ENCODE measurements at regions not wholly inside any gene's neighbourhood (a gene's known extent, or its start where the extent isn't known, plus 50 kb on each side); places are given as distances from the start of the nearest gene placed in this dataset.
"Not testable (repeated sequence)": the region's sequence is repeated elsewhere in the genome, so short reads cannot be mapped to it uniquely, and the experiment has no call there.

- intact Hi-C loops (cut with DNase I), result no loop called here
- ATAC-seq (ENCODE audit: poor library complexity) (no peak), DNase-seq (no peak)
These were observed 128.6 kb downstream of the RGPD3 start for GRCh38 chr2:106339609-106340008.

DNA sequence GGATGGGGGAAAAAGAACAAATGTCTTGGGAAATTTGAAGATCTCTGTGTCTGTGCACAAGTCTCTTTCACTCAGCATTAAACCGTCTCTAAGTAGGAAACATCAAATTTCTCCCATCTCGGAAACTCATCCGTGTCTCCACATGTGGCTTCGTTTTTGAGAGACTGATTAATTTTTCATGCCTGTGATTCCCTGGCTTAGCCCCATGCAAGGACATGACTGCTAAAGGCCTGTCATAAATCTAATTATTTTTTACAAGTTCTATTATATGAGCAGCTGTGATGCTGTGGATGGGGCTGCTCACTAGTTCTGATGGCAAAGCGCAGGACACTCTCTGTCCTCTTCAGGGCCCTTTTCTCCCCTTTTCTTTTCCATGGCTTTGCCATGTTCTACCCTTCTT, 129.1 kb downstream of the RGPD3 start:
- intact Hi-C loops (cut with DNase I), result no loop called here
- ATAC-seq (ENCODE audit: poor library complexity) (no peak), DNase-seq (no peak)

GRCh38 chr2:106338043-106338442, 130.2 kb downstream of the RGPD3 start:
- intact Hi-C loops (cut with DNase I), result no loop called here
- DNase-seq, result no peak
- ATAC-seq (ENCODE audit: poor library complexity), result no peak

- DNase-seq, result no peak
- ATAC-seq (ENCODE audit: poor library complexity), result peak; percentile 41
- intact Hi-C loops (cut with DNase I), result no loop called here
These were observed 131.5 kb downstream of the RGPD3 start for GRCh38 chr2:106336737-106337136.

DNA sequence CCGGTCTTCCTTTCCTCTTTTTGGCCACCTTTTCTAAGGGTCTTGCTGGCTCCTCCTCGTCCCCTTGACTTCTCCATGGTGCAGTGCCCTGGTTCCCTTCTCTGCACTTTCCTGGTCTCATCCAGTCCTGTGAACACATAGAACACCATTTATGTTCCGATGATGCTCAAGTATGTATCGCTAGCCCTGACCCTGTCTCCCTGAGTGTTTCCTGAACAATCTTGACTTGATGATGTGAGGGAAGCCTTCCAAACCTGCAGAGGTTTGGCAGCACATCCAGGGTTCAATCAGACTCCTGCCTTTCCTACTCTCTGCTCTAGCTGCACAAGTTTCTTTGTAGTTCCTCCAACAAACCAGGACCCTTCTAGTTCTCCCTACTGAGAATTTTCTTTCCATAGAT, 132.1 kb downstream of the RGPD3 start:
- DNase-seq, result no peak
- peak; percentile 55 for ATAC-seq (ENCODE audit: poor library complexity)
- intact Hi-C loops (cut with DNase I), result no loop called here

DNA sequence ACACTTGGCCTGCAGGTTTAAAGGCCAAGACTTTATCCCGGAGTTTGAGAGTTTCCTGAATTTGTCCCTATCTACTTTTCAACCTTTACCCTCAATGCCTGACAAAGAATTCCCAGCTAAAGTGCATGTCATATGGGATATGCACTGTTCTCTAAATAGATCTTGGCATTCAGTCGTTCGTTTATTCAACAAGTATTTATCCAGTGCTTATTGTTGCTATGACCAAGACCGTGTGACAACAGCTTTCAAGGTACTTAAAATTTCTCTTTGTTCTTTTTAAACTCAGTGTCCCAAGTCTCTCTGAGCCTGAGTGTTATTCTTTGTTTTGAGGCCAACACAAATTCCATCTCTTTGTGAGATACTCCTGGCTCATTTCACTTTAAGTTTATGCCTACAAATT, 133.4 kb downstream of the RGPD3 start:
- ATAC-seq (ENCODE audit: poor library complexity) (peak; percentile 84), DNase-seq (no peak)
- intact Hi-C loops (cut with DNase I), result no loop called here

DNA sequence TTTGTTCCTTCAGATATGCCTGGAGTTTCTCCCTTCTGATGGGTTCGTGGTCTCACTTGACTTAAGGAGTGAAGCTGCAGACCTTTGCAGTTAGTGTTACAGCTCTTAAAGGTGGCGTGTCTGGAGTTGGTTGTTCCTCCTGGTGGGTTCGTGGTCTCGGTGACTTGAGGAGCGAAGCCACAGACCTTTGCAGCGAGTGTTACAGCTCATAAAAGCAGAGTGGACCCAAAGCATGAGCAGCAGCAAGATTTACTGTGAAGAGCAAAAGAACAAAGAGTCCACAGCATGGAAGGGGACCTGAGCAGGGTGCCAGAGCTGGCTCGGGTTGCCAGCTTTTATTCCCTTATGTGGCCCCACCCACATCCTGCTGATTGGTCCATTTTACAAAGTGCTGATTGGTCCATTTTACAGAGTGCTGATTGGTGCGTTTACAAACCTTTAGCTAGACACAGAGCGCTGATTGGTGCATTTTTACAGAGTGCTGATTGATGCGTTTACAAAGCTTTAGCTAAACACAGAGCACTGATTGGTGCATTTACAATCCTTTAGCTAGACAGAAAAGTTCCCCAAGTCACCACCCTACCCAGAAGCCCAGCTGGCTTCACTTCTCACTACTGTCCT, 134.8 kb downstream of the RGPD3 start:
- DNase-seq; ATAC-seq (ENCODE audit: poor library complexity); intact Hi-C loops (cut with DNase I): not testable (repeated sequence)

GRCh38 chr2:106332054-106332453, 136.2 kb downstream of the RGPD3 start:
- ATAC-seq (ENCODE audit: poor library complexity), result no peak
- no peak for DNase-seq
- intact Hi-C loops (cut with DNase I), result no loop called here

DNA sequence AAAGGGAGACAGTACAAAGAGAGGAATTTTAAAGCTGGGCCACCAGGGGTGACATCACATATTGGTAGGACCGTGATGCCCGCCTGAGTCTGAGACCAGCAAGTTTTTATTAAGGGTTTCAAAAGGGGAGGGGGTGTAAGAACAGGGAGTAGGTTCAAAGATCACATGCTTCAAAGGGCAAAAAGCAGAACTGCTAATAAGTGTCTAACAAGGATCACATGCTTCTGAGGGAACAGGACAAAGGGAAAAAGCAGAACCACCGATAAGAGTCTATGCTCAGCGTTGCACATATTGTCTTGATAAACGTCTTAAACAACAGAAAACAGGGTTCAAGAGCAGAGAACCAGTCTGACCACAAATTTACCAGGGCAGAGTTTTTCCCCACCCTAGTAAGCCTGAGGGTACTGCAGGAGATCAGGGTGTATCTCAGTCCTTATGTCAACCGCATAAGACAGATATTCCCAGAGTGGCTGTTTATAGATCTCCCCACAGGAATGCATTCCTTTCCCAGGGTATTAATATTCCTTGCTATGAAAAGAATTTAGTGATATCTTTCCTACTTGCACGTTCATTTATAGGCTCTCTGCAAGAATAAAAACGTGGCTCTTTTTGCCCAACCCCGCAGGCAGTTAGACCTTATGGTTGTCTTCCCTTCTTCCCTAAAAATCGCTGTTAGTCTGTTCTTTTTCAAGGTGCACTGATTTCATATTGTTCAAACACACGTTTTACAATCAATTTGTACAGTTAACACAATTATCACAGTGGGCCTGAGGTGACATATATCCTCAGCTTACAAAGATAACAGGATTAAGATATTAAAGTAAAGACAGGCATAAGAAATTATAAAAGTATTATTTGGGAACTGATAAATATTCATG, 136.5 kb upstream of the UXS1 start:
- DNase-seq; ATAC-seq (ENCODE audit: poor library complexity); intact Hi-C loops (cut with DNase I): not testable (repeated sequence)

DNA sequence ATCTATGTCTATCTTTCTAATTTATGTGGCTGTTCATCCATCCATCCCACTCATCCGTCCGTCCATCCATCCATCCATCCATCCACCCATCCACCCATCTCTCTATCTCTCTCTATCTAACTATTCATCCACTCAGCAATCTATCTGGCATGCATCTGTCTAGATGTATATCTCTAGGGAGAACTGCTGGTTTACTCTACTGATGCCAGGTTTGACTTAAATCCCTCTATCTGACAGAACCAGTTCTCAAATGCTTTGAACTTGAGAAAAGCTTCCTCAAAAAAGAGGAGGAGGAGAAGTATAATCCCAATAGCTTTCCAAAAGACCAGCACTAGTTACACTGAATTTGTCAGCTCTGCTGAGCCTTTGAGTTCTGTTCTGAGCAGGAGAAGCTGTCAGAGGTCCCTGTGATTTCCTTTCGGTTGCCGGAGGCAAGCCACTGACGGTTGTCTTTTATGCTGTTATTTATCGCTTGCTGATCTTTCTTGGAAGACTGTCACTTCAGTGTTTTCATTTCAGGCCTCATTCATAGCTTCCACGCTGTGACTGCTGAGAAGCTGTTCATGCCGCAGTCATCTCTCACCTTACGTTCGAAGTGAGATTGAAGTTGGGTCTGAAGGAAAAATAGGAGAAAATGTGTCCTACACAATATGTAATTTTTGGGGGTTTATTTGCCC, 129.4 kb upstream of the UXS1 start:
- DNase-seq, result no peak
- intact Hi-C loops (cut with DNase I), result no loop called here
- ATAC-seq (ENCODE audit: poor library complexity), result no peak

DNA sequence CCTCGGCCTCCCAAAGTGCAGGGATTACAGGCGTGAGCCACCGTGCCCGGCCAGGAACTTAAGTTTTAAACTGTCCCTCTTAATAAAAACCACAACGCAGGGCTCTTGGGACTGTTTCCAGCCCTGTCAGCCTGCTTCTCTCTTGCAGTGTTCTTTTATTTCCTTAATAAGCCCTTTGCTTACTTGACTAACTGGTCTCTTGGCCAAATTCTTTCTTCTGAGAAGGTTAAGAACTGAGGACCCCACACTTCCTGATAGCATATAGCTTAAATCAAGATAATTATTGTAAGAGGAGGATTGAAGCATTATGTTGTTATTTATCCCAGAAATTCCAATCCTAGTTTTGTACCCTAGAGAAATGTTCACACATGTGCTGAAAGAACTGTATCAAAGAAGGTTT, 128.2 kb upstream of the UXS1 start:
- intact Hi-C loops (cut with DNase I), result no loop called here
- ATAC-seq (ENCODE audit: poor library complexity), result no peak
- DNase-seq, result no peak

DNA sequence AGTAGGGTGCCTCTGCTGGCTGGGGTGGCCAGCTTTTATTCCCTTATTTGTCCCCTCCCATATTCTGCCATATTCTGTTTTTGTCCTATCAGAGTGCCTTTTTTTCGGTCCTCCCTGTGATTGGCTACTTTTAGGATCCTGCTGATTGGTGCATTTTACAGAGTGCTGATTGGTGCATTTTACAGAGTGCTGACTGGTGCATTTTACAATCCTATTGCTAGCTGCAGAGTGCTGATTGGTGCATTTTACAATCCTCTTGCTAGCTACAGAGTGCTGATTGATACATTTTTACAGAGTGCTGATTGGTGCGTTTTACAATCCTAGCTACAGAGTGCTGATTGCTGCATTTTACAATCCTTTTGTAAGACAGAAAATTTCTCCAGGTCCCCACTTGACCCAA, 126.3 kb upstream of the UXS1 start:
- ATAC-seq (ENCODE audit: poor library complexity); DNase-seq; intact Hi-C loops (cut with DNase I): not testable (repeated sequence)

DNA sequence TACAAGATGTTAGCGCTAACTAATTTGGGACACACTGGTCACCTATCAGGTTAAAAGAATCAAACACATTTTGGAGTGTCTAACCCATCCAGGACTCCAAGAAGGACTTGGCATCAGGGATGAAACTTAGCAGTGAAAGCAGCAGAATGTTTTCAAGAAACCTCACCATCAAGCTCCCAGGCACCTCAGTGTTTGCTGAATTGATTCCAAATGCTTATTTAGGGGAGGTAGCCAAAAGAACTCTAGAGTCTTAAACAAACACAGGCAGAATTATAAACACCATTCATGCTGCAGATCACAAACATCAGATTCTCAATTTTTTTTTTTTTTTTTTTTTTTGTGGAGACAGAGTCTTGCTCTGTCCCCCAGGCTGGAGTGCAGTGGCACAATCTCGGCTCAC, 122.8 kb upstream of the UXS1 start:
- intact Hi-C loops (cut with DNase I), result no loop called here
- ATAC-seq (ENCODE audit: poor library complexity) (no peak), DNase-seq (no peak)

GRCh38 chr2:106314444-106314843, 120.3 kb upstream of the UXS1 start:
- ATAC-seq (ENCODE audit: poor library complexity) (no peak), DNase-seq (no peak)
- intact Hi-C loops (cut with DNase I), result no loop called here

DNA sequence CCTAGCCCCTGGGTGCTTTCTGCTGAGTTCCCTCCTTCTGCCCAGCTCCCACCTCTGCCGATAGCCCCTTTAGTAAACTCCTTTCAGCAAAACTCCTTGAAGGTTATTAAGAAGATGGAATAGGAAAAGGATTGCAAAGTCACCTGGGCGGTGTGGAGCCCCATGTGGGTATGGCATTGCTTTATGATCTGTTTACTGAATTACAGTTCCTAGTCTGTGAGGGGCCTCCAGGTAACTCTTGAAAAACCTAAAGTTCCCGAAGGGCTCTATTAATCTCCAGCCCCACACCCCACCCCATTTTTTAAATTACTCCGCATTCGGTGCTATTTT, 116.9 kb upstream of the UXS1 start:
- intact Hi-C loops (cut with DNase I), result no loop called here
- DNase-seq (no peak), ATAC-seq (ENCODE audit: poor library complexity) (no peak)

DNA sequence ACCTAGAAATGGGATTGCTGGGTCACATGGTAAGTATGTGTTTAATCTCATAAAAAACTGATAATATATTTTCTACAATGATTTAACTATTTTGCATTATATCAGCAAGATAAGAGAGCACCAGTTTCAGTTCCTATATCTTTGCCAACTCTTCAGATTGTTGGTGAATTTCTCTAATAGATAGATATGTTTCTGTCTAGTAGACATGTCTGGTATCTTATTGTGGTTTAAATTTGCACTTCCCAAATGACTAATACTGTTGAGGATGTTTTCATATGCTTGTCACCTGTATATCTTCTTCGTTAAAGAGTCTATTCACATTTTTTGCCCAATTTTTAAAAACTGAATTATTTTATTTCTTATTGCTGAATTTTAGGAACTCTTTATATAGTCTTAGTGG, 113.8 kb upstream of the UXS1 start:
- no peak for ATAC-seq (ENCODE audit: poor library complexity)
- intact Hi-C loops (cut with DNase I), result no loop called here
- no peak for DNase-seq

DNA sequence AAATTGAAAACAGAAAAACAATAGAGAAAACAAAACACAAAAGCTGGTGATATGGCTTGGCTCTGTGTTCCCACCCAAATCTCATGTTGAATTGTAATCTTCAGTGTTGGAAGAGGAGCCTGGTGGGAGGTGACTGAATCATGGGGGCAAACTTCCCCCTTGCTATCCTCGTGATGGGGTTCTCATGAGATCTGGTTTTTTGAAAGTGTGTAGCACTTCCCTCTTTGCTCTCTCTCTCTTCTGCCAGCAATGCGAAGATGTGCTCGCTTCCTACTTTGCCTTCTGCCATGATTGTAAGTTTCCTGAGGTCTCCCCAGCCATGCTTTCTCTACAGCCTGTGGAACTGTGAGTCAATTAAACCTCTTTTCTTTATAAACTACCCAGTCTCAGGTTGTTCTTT, 112.3 kb upstream of the UXS1 start:
- intact Hi-C loops (cut with DNase I), result no loop called here
- no peak for ATAC-seq (ENCODE audit: poor library complexity)
- DNase-seq, result no peak

DNA sequence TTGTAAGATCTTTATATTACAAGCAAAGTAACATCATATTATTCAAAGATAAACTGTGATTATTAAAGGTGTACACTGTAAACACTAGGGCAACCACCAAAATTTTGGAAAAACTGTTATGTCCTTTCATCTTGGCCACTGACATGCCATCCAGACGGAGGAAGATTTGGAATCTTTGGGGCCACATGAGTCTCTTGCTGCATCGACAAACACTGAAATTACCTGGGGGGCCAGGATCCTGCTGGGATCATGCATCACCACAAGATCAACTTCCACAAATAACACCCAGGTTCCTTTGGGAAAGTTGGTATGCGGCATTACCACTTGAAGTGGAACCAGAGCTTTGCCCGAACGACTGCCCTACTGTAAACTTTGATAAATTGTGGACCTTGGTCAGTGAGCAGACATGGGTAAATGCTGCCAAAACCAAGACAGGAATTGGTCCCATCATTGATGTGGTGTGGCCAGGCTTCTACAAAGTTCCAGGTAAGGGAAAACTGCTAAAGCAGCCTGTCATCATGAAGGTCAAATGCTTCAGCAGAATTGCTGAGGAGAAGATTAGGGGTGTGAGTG, 110.6 kb upstream of the UXS1 start:
- no peak for ATAC-seq (ENCODE audit: poor library complexity)
- intact Hi-C loops (cut with DNase I), result no loop called here
- no peak for DNase-seq

GRCh38 chr2:106299696-106300095, 105.6 kb upstream of the UXS1 start:
- DNase-seq (no peak), ATAC-seq (ENCODE audit: poor library complexity) (no peak)
- intact Hi-C loops (cut with DNase I), result no loop called here

All from Right ventricle myocardium superior (tissue), 1 donor.